A549 (cell line): ENCODE measurements at regions not wholly inside any gene's neighbourhood (a gene's known extent, or its start where the extent isn't known, plus 50 kb on each side); places are given as distances from the start of the nearest gene placed in this dataset.

Experiments used
- ATAC-seq, 2 experiments: fragments of 200-7000 bp in 1 of 2; fragments of >200 bp in 1 of 2; cut with Nextera tagmentation in 1 of 2; cut with Tn5 transposase in 1 of 2; 3 replicates each; pipeline versions ENCODE4 v1.8.0 to v1.9.1; 2018 to 2020; ENCODE audit warnings: mild to moderate bottlenecking in 1 of 2, moderate library complexity in 1 of 2
- CTCF ChIA-PET: fragments of 300-600 bp; sonication (Branson Sonifier 250); formaldehyde crosslinking; extraction: SDS; loops from one replicate; lab custom pipeline; 2021; ENCODE audit warnings: antibody characterized with exemption, inconsistent platforms; lab: Yijun Ruan, JAX
- POLR2A ChIA-PET: fragments of 350-600 bp; formaldehyde crosslinking; extraction: SDS; loops from one replicate; lab custom pipeline; 2021; ENCODE audit warnings: antibody characterized with exemption, inconsistent platforms; lab: Yijun Ruan, JAX
- DNase-seq, 2 experiments: peaks; one replicate each; pipeline versions ENCODE4 v3.0.0 to v3.0.0-alpha.2; 2011 to 2016; ENCODE audit warnings: low read depth in 1 of 2, low spot score in 1 of 2
- FAIRE-seq: peaks from 2 replicates; lab custom pipeline; 2011; peaks lifted over from hg19 to GRCh38; lab: Jason Lieb, UNC
- H3K27ac ChIP-seq, 2 experiments: fragments of >200 bp; sonication (Bioruptor Twin); formaldehyde crosslinking; 3 replicates each; pipeline ENCODE4 v1.5.1; 2016 to 2017
- H3K4me1 ChIP-seq: fragments of >200 bp; sonication (Bioruptor Twin); formaldehyde crosslinking; 3 replicates; pipeline ENCODE4 v1.6.1; 2016
- H3K4me2 ChIP-seq: fragments of >200 bp; sonication (Bioruptor Twin); formaldehyde crosslinking; 3 replicates; pipeline ENCODE4 v1.6.1; 2016
- H3K4me3 ChIP-seq: fragments of >200 bp; sonication (Bioruptor Twin); formaldehyde crosslinking; 3 replicates; pipeline ENCODE4 v1.5.1; 2016
- H3K9me3 ChIP-seq: fragments of >200 bp; sonication (Bioruptor Twin); formaldehyde crosslinking; 3 replicates; pipeline ENCODE4 v1.6.1; 2016
- BHLHE40 ChIP-seq: IDR thresholded peaks from 2 replicates; pipeline ENCODE4 v1.6.1; 2012; ENCODE audit warnings: low read depth, low read length, inconsistent platforms
- CBX2 ChIP-seq: fragments of 200-600 bp; sonication (generic); IDR thresholded peaks from 2 replicates; pipeline ENCODE4 v1.6.1; 2016; ENCODE audit warnings: low read depth, mild to moderate bottlenecking, borderline replicate concordance
- CBX8 ChIP-seq: fragments of 200-600 bp; sonication (generic); IDR thresholded peaks from 2 replicates; pipeline ENCODE4 v1.6.1; 2016
- CEBPB ChIP-seq, 2 experiments: fragments of >200 bp in 1 of 2; sonication (Bioruptor Twin) in 1 of 2; formaldehyde crosslinking in 1 of 2; IDR thresholded peaks; 2 replicates each; pipeline ENCODE4 v1.6.1; 2012 to 2016
- CHD2 ChIP-seq: fragments of 150-350 bp; IDR thresholded peaks from 2 replicates; pipeline ENCODE4 v1.6.1; 2014; ENCODE audit warnings: low read length; ENCODE audit not compliant: partially characterized antibody
- CHD4 ChIP-seq: fragments of 200-600 bp; sonication (generic); IDR thresholded peaks from 2 replicates; pipeline ENCODE4 v1.6.1; 2016; ENCODE audit warnings: antibody characterized with exemption, mild to moderate bottlenecking, borderline replicate concordance
- ELK1 ChIP-seq: fragments of 150-350 bp; IDR thresholded peaks from 2 replicates; pipeline ENCODE4 v1.6.1; 2014; ENCODE audit warnings: low read depth, mild to moderate bottlenecking, low read length
- FOSL2 ChIP-seq, 2 experiments: fragments of 450-650 bp in 1 of 2; fragments of >200 bp in 1 of 2; sonication (Bioruptor Twin) in 1 of 2; formaldehyde crosslinking; IDR thresholded peaks; 2 replicates each; pipeline versions ENCODE4 v1.5.0 to v1.6.1; 2016 to 2020; ENCODE audit warnings: mild to moderate bottlenecking in 1 of 2, moderate library complexity in 1 of 2
- GATA3 ChIP-seq: IDR thresholded peaks from 2 replicates; pipeline ENCODE4 v1.6.1; 2012; ENCODE audit warnings: borderline replicate concordance
- HEYL ChIP-seq: fragments of 250-450 bp; sonication (Bioruptor Pico); IDR thresholded peaks from 2 replicates; pipeline ENCODE4 v1.8.0; 2021; ENCODE audit warnings: mild to moderate bottlenecking, moderate library complexity
- HOXB13 ChIP-seq: fragments of 250-450 bp; sonication (Bioruptor Pico); IDR thresholded peaks from 2 replicates; pipeline ENCODE4 v1.5.0; 2020; ENCODE audit warnings: low read depth, mild to moderate bottlenecking, moderate library complexity
- KDM1A ChIP-seq: fragments of 200-600 bp; sonication (generic); IDR thresholded peaks from 2 replicates; pipeline ENCODE4 v1.6.1; 2016; ENCODE audit warnings: low read depth, mild to moderate bottlenecking
- MAX ChIP-seq: IDR thresholded peaks from 2 replicates; pipeline ENCODE4 v1.6.1; 2012
- MAZ ChIP-seq: fragments of 150-350 bp; IDR thresholded peaks from 2 replicates; pipeline ENCODE4 v1.6.1; 2014; ENCODE audit warnings: antibody characterized with exemption, low read depth, low read length, borderline replicate concordance
- NFE2L2 ChIP-seq: fragments of 150-350 bp; conservative IDR thresholded peaks from 2 replicates; pipeline ENCODE4 v1.6.1; 2014; ENCODE audit warnings: low read length
- NPAS2 ChIP-seq: fragments of 250-450 bp; sonication (Bioruptor Pico); IDR thresholded peaks from 2 replicates; pipeline ENCODE4 v1.8.0; 2022; ENCODE audit warnings: mild to moderate bottlenecking, moderate library complexity, borderline replicate concordance
- PBX3 ChIP-seq: IDR thresholded peaks from 2 replicates; pipeline ENCODE4 v1.6.1; 2012
- PHF8 ChIP-seq: fragments of 200-600 bp; sonication (generic); IDR thresholded peaks from 2 replicates; pipeline ENCODE4 v1.6.1; 2016; ENCODE audit warnings: low read depth, mild to moderate bottlenecking, antibody characterized with exemption, moderate library complexity, borderline replicate concordance
- POLR2A ChIP-seq: IDR thresholded peaks from 2 replicates; pipeline ENCODE4 v1.6.1; 2012; ENCODE audit warnings: mild to moderate bottlenecking, low read length
- RFX5 ChIP-seq: fragments of 450-650 bp; IDR thresholded peaks from 2 replicates; pipeline ENCODE4 v1.7.1; 2014; ENCODE audit warnings: antibody characterized with exemption, mild to moderate bottlenecking, moderate library complexity
- TF ChIP-seq, protein P1 (sequence below): IDR thresholded peaks from 2 replicates; pipeline ENCODE4 v1.6.1; 2012; ENCODE audit warnings: low read depth, borderline replicate concordance
- TF ChIP-seq, protein P2 (sequence below): fragments of >200 bp; sonication (Bioruptor Twin); formaldehyde crosslinking; IDR thresholded peaks from 3 replicates; pipeline ENCODE4 v1.5.1; 2016

DNA sequence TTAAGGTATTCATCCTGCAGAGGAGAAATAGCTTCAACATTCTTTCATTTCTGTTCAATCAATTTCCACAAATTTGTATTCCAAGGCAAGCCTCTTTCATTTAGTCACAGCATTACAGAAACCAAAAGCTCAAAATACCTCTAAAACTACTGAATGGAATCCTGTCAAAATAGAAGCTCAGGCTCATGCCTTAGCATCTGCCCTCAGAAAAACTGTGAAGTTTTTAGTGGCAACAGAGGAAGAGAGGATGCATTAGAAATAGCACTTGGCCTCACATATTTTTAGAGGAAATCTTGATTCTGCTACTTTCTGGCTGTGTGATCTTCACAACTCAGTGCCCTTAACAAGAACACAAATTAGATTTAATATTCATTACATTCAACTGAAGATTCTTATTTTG, 69.1 kb upstream of the GALNT13 start:
- no peaks in the 10 kb centered on the region for H3K4me1 ChIP-seq
- TF ChIP-seq CEBPB (IDR thresholded peaks at IDR 0.05) (no peak), FOSL2 (IDR thresholded peaks at IDR 0.05) (no peak), FOSL2 (CRISPR knock-in tag; IDR thresholded peaks at IDR 0.05) (no peak), CBX2 (no peak), HOXB13 (CRISPR knock-in tag) (no peak), CHD2 (no peak), BHLHE40 (no peak), MAX (no peak), ELK1 (no peak), PBX3 (no peak), HEYL (CRISPR knock-in tag) (no peak), PHF8 (no peak), RFX5 (no peak), CHD4 (no peak), NPAS2 (CRISPR knock-in tag) (no peak), KDM1A (no peak), CBX8 (no peak)
- TF ChIP-seq, protein P1, sequence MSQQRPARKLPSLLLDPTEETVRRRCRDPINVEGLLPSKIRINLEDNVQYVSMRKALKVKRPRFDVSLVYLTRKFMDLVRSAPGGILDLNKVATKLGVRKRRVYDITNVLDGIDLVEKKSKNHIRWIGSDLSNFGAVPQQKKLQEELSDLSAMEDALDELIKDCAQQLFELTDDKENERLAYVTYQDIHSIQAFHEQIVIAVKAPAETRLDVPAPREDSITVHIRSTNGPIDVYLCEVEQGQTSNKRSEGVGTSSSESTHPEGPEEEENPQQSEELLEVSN: no peak
- no peak overlapping the region for H3K4me2 ChIP-seq
- H3K9me3 ChIP-seq: no peaks in the 10 kb centered on the region
- FAIRE-seq (no peak), ATAC-seq (no peak), DNase-seq (no peak)
- H3K27ac ChIP-seq: no peak overlapping the region
- ChIA-PET POLR2A (no interaction called here), CTCF (no interaction called here)
- H3K4me3 ChIP-seq: no peak overlapping the region

GRCh38 chr2:153808679-153809078, 63.0 kb upstream of the GALNT13 start:
- no peak for DNase-seq
- no peak for ATAC-seq
- ChIA-PET CTCF (no interaction called here), POLR2A (no interaction called here)
- Histone ChIP-seq H3K27ac (no peak overlapping the region), H3K4me2 (no peak overlapping the region), H3K9me3 (no peaks in the 10 kb centered on the region), H3K4me1 (no peaks in the 10 kb centered on the region), H3K4me3 (no peak overlapping the region)
- FAIRE-seq: no peak
- TF ChIP-seq FOSL2 (IDR thresholded peaks at IDR 0.05) (no peak), FOSL2 (CRISPR knock-in tag; IDR thresholded peaks at IDR 0.05) (no peak), MAZ (no peak), NFE2L2 (no peak), CBX2 (no peak), ELK1 (no peak), POLR2A (no peak), GATA3 (no peak)
- TF ChIP-seq, protein P2, sequence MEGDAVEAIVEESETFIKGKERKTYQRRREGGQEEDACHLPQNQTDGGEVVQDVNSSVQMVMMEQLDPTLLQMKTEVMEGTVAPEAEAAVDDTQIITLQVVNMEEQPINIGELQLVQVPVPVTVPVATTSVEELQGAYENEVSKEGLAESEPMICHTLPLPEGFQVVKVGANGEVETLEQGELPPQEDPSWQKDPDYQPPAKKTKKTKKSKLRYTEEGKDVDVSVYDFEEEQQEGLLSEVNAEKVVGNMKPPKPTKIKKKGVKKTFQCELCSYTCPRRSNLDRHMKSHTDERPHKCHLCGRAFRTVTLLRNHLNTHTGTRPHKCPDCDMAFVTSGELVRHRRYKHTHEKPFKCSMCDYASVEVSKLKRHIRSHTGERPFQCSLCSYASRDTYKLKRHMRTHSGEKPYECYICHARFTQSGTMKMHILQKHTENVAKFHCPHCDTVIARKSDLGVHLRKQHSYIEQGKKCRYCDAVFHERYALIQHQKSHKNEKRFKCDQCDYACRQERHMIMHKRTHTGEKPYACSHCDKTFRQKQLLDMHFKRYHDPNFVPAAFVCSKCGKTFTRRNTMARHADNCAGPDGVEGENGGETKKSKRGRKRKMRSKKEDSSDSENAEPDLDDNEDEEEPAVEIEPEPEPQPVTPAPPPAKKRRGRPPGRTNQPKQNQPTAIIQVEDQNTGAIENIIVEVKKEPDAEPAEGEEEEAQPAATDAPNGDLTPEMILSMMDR: no peak
